ENCODE measurements at regions not wholly inside any gene's neighbourhood (a gene's known extent, or its start where the extent isn't known, plus 50 kb on each side); places are given as distances from the start of the nearest gene placed in this dataset.

- TF ChIP-seq, protein P1, sequence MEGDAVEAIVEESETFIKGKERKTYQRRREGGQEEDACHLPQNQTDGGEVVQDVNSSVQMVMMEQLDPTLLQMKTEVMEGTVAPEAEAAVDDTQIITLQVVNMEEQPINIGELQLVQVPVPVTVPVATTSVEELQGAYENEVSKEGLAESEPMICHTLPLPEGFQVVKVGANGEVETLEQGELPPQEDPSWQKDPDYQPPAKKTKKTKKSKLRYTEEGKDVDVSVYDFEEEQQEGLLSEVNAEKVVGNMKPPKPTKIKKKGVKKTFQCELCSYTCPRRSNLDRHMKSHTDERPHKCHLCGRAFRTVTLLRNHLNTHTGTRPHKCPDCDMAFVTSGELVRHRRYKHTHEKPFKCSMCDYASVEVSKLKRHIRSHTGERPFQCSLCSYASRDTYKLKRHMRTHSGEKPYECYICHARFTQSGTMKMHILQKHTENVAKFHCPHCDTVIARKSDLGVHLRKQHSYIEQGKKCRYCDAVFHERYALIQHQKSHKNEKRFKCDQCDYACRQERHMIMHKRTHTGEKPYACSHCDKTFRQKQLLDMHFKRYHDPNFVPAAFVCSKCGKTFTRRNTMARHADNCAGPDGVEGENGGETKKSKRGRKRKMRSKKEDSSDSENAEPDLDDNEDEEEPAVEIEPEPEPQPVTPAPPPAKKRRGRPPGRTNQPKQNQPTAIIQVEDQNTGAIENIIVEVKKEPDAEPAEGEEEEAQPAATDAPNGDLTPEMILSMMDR (conservative IDR thresholded peaks at IDR 0.05) = no peak
- no peak for TF ChIP-seq ZFX (IDR thresholded peaks at IDR 0.05)
- no peak overlapping the region for H3K27ac ChIP-seq
Measured at GRCh38 chrX:9336456-9336855, 128.4 kb upstream of the TBL1X start.

DNA sequence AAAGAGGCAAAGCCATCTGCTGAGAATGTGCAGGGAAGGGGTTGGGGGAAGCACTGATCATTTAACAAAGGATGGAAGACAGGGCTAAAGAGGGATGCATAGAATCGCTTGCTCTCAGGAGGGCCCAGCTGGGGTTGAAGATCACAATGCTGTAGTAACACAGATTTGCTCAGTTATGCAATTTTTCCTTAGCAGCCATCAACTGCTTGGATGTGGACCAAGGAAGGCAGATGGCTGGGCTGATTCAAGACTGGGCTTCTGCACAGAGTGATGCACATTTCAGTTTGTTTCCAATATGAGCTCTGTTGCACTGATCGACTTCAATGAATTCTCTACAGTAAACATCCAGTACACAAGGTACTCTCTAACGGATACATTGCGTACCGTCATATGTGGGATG is 127.8 kb upstream of the TBL1X start:
- TF ChIP-seq, protein P1 (conservative IDR thresholded peaks at IDR 0.05) = no peak
- TF ChIP-seq ZFX (IDR thresholded peaks at IDR 0.05) = no peak
- no peak overlapping the region for H3K27ac ChIP-seq

GRCh38 chrX:9338986-9339385 is 125.9 kb upstream of the TBL1X start:
- TF ChIP-seq ZFX (IDR thresholded peaks at IDR 0.05) = no peak
- TF ChIP-seq, protein P1 (conservative IDR thresholded peaks at IDR 0.05) = no peak
- no peak overlapping the region for H3K27ac ChIP-seq

- no peak overlapping the region for H3K27ac ChIP-seq
- TF ChIP-seq, protein P1 (conservative IDR thresholded peaks at IDR 0.05) = no peak
- TF ChIP-seq ZFX (IDR thresholded peaks at IDR 0.05) = no peak
Measured at GRCh38 chrX:9339603-9340491, 125.0 kb upstream of the TBL1X start.

DNA sequence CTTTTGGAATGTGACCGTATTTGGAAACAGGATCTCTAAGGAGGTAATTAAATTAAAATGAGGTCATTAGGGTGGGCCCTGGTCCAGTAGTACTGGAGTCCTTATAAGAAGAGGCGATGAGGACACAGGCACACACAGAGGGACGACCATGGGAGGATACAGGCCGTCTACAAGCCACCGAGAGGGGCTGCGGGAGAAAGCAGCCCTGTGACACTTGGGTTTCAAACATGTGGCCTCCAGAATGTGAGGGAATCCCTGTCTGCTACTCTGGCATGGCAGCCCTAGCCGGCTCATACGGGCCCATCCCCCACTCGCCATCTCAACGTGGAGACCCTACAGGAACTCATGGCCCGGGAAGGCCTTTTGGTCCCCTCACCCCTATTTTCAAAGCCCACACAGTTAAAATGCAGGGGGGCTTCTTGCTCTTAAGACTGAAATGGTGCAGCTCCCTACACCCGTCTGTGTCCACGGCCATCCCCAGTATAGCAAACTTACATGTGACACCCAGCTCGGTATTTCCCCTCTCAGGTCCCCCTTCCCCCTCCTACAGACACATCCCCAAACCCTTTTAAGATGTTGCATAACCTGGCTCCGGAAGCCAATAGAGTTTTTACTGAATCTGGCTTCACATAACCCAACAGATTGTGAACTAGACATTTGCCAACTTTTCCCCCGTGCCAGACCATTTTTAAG is 124.1 kb upstream of the TBL1X start:
- H3K27ac ChIP-seq = peak overlapping the region; percentile 85
- TF ChIP-seq, protein P1 (conservative IDR thresholded peaks at IDR 0.05) = no peak
- TF ChIP-seq ZFX (IDR thresholded peaks at IDR 0.05) = no peak

GRCh38 chrX:9341291-9342201 is 123.3 kb upstream of the TBL1X start:
- TF ChIP-seq, protein P1 (conservative IDR thresholded peaks at IDR 0.05) = no peak
- TF ChIP-seq ZFX (IDR thresholded peaks at IDR 0.05) = no peak
- H3K27ac ChIP-seq = peak overlapping the region; percentile 85

Measured in C4-2B (cell line).